ACC112 (cell line): ENCODE measurements at regions not wholly inside any gene's neighbourhood (a gene's known extent, or its start where the extent isn't known, plus 50 kb on each side); places are given as distances from the start of the nearest gene placed in this dataset.
"Not testable (repeated sequence)": the region's sequence is repeated elsewhere in the genome, so short reads cannot be mapped to it uniquely, and the experiment has no call there.

Experiments
- H2AFZ ChIP-seq: fragments of 200-600 bp; sonication (generic); one replicate; pipeline ENCODE4 v1.6.0; 2017; ENCODE audit warnings: antibody characterized with exemption, low read length; ENCODE audit not compliant: unreplicated experiment
- H3K27ac ChIP-seq: fragments of 200-600 bp; sonication (generic); 2 replicates; pipeline ENCODE4 v1.5.1; 2014; ENCODE audit warnings: low read depth, mild to moderate bottlenecking, antibody characterized with exemption, low read length, moderate library complexity
- H3K27me3 ChIP-seq: fragments of 200-600 bp; sonication (generic); 2 replicates; pipeline ENCODE4 v1.6.1; 2014; ENCODE audit warnings: mild to moderate bottlenecking, antibody characterized with exemption, low read length, moderate library complexity, mixed read lengths; ENCODE audit not compliant: insufficient read depth
- H3K36me3 ChIP-seq: fragments of 200-600 bp; sonication (generic); 2 replicates; pipeline ENCODE4 v1.6.1; 2016; ENCODE audit warnings: mild to moderate bottlenecking, antibody characterized with exemption, low read length, moderate library complexity, mixed read lengths; ENCODE audit not compliant: insufficient read depth
- H3K4me1 ChIP-seq: fragments of 200-600 bp; sonication (generic); one replicate; pipeline ENCODE4 v1.6.1; 2016; ENCODE audit warnings: low read length, mixed read lengths; ENCODE audit not compliant: insufficient read depth, unreplicated experiment, control insufficient read depth
- H3K4me3 ChIP-seq: fragments of 200-600 bp; sonication (generic); 2 replicates; pipeline ENCODE4 v1.5.1; 2014; ENCODE audit warnings: mild to moderate bottlenecking, low read depth, low read length
- H3K79me2 ChIP-seq: fragments of 200-600 bp; sonication (generic); one replicate; pipeline ENCODE4 v1.6.0; 2016; ENCODE audit warnings: low read length; ENCODE audit not compliant: control insufficient read depth, unreplicated experiment, insufficient read depth

- H3K4me1 ChIP-seq = no peaks in the 10 kb centered on the region
- no peaks in the 10 kb centered on the region for H3K79me2 ChIP-seq
- H3K4me3 ChIP-seq = no peak overlapping the region
- no peak overlapping the region for H3K27ac ChIP-seq
- no peaks in the 10 kb centered on the region for H3K36me3 ChIP-seq
- no peaks in the 10 kb centered on the region for H3K27me3 ChIP-seq
- H2AFZ ChIP-seq = no peak overlapping the region
These were observed 423.2 kb downstream of the RWDD3 start for GRCh38 chr1:95657248-95657647.

GRCh38 chr1:95659166-95659565, 425.2 kb downstream of the RWDD3 start:
- Histone ChIP-seq H3K36me3 (no peaks in the 10 kb centered on the region), H3K4me3 (no peak overlapping the region)

GRCh38 chr1:95659588-95659987, 425.6 kb downstream of the RWDD3 start:
- H3K4me3 ChIP-seq = no peak overlapping the region
- no peak overlapping the region for H3K27ac ChIP-seq
- H3K79me2 ChIP-seq = no peaks in the 10 kb centered on the region
- no peak overlapping the region for H2AFZ ChIP-seq
- no peaks in the 10 kb centered on the region for H3K4me1 ChIP-seq
- no peaks in the 10 kb centered on the region for H3K27me3 ChIP-seq
- H3K36me3 ChIP-seq = no peaks in the 10 kb centered on the region

More at GRCh38 chr1:95659166-95659565, 425.2 kb downstream of the RWDD3 start:
- no peaks in the 10 kb centered on the region for H3K27me3 ChIP-seq
- no peaks in the 10 kb centered on the region for H3K79me2 ChIP-seq
- H3K27ac ChIP-seq = no peak overlapping the region
- no peaks in the 10 kb centered on the region for H3K4me1 ChIP-seq
- no peak overlapping the region for H2AFZ ChIP-seq

DNA sequence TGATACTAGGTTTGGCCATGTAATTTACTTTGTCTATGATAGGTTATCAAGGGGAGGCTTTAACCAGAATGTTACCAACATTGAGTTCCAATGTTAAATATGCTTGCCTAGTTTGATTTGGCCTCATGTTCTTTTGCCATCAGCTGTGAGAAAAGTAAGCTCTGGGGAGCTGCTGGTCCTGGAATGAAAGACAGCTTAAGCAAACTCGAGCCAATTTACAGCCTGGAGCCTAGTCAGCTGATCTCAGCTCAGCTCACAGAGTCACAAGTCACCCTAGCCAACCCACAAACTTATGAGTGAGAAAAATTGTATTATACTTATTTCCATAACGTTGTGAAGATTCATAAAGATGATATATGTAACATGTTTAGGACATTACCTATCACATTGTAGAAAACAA, 426.7 kb downstream of the RWDD3 start:
- Histone ChIP-seq H2AFZ (no peak overlapping the region), H3K36me3 (no peaks in the 10 kb centered on the region), H3K27me3 (no peaks in the 10 kb centered on the region), H3K4me1 (no peaks in the 10 kb centered on the region), H3K27ac (no peak overlapping the region), H3K4me3 (no peak overlapping the region), H3K79me2 (no peaks in the 10 kb centered on the region)

DNA sequence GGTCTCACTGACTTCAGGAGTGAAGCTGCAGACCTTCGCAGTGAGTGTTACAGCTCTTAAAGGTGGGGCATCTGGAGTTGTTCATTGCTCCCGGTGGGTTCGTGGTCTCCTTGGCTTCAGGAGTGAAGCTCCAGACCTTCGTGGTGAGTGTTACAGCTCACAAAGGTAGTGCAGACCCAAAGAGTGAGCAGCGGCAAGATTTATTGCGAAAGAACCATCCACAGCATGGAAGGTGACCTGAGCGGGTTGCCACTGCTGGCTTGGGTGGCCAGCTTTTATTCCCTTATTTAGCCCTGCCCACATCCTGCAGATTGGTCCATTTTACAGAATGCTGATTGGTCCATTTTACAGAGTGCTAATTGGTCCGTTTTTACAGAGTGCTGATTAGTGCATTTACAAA, 429.5 kb downstream of the RWDD3 start:
- not testable (repeated sequence) for H3K4me3 ChIP-seq, H3K79me2 ChIP-seq, H3K27me3 ChIP-seq, H3K4me1 ChIP-seq, H3K36me3 ChIP-seq, H2AFZ ChIP-seq, H3K27ac ChIP-seq

DNA sequence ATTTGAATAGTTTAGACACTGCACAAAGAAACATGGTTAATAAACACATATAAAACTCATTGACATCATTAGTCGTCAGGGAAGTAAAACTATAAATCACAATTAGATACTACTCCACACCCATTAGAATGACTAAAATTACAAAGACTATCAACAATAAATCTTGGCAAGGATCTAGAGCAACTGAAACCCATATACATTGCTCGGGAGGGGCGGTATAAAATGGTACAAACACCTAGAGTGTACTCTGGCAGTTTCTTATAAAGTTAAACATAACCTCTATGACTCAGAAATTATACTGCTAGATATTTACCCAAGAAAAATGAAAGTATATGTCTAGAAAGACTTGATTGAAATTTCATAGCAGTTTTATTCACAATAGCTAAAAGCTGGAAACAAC, 434.2 kb downstream of the RWDD3 start:
- Histone ChIP-seq H3K27me3 (no peaks in the 10 kb centered on the region), H3K4me3 (no peak overlapping the region), H3K79me2 (no peaks in the 10 kb centered on the region), H3K4me1 (no peaks in the 10 kb centered on the region), H2AFZ (no peak overlapping the region), H3K36me3 (no peaks in the 10 kb centered on the region), H3K27ac (no peak overlapping the region)

DNA sequence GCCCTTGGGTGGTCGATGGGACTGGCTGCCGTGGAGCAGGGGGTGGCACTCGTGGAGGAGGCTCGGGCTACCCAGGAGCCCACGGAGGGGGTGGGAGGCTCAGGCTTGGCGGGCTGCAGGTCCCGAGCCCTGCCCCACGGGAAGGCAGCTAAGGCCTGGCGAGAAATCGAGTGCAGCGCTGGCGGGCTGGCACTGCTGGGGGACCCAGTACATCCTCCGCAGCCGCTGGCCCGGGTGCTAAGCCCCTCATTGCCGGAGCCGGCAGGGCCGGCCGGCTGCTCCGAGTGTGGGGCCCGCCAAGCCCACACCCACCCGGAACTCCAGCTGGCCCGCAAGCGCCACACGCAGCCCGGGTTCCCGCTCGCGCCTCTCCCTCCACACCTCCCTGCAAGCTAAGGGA, 435.6 kb downstream of the RWDD3 start:
- H2AFZ ChIP-seq, H3K4me1 ChIP-seq, H3K36me3 ChIP-seq, H3K79me2 ChIP-seq, H3K27me3 ChIP-seq, H3K27ac ChIP-seq, H3K4me3 ChIP-seq: not testable (repeated sequence)

- Histone ChIP-seq H3K79me2 (no peaks in the 10 kb centered on the region), H3K27ac (no peak overlapping the region), H2AFZ (no peak overlapping the region), H3K4me1 (no peaks in the 10 kb centered on the region), H3K4me3 (no peak overlapping the region), H3K36me3 (no peaks in the 10 kb centered on the region), H3K27me3 (no peaks in the 10 kb centered on the region)
These were observed 437.1 kb downstream of the RWDD3 start for GRCh38 chr1:95671098-95671497.

DNA sequence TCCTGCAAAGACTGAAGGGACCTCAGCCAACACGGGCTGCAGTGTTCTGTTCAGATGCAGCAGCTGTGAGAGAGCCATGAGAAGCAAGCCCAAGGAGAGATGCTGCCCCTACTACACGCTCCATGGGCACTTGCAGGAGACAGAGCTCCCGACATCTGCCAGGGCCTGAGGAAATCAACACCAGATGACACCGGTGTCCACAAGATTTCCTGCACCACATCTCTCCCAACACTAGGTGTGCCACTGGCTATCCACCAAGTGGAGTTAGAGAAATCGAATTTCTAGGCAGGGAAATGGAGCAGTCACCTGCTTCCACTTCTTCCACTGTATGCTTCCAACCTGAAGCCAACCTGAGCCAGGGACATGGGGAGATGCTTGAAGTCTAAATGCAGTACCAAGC, 445.3 kb downstream of the RWDD3 start:
- Histone ChIP-seq H3K4me1 (no peaks in the 10 kb centered on the region), H3K79me2 (no peaks in the 10 kb centered on the region), H2AFZ (no peak overlapping the region)

DNA sequence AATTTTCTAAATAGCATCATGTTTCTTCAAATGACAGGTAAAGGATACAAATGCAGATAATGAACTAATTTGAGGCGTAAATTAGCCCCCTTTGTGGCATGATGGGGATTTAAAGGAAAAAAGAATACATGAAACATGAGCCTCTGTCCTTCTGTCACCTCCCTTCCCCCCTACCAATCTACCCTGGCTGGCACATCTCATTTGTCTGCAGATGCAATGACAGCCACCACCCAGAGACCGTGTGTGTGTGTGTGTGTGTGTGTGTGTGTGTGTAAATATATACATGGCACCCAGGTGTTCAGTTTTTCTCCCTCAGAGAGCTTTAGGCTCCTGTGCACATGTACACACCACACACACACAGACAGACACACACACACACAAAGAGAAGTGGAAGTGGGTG, 451.1 kb downstream of the RWDD3 start:
- H3K79me2 ChIP-seq = no peaks in the 10 kb centered on the region
- no peaks in the 10 kb centered on the region for H3K27me3 ChIP-seq
- H3K4me1 ChIP-seq = no peaks in the 10 kb centered on the region
- H3K4me3 ChIP-seq = no peak overlapping the region
- H3K27ac ChIP-seq = no peak overlapping the region
- no peak overlapping the region for H2AFZ ChIP-seq
- no peaks in the 10 kb centered on the region for H3K36me3 ChIP-seq

More for the DNA sequence above, 445.3 kb downstream of the RWDD3 start:
- no peak overlapping the region for H3K4me3 ChIP-seq
- H3K36me3 ChIP-seq = no peaks in the 10 kb centered on the region
- H3K27ac ChIP-seq = no peak overlapping the region
- no peaks in the 10 kb centered on the region for H3K27me3 ChIP-seq

- Histone ChIP-seq H3K4me3 (no peak overlapping the region), H3K27ac (no peak overlapping the region), H3K36me3 (no peaks in the 10 kb centered on the region), H3K27me3 (no peaks in the 10 kb centered on the region), H2AFZ (no peak overlapping the region), H3K79me2 (no peaks in the 10 kb centered on the region), H3K4me1 (no peaks in the 10 kb centered on the region)
These were observed 452.2 kb downstream of the RWDD3 start for GRCh38 chr1:95686217-95686616.
